GM18505 (cell line): ENCODE measurements at regions not wholly inside any gene's neighbourhood (a gene's known extent, or its start where the extent isn't known, plus 50 kb on each side); places are given as distances from the start of the nearest gene placed in this dataset.

Source experiments
- ATAC-seq: cut with Tn5 transposase; IDR thresholded peaks from one replicate; pipeline ENCODE4 v1.9.1; 2021; ENCODE audit not compliant: unreplicated experiment
- POLR2A ChIP-seq: IDR thresholded peaks from 4 replicates; pipeline ENCODE4 v1.6.1; 2011; ENCODE audit warnings: borderline replicate concordance; ENCODE audit not compliant: insufficient read depth, insufficient read length; ENCODE audit errors: extremely low read depth

- ATAC-seq: no peak
- no peak for TF ChIP-seq POLR2A
Measured at GRCh38 chr2:176592216-176592615, 323.0 kb downstream of the MTX2 start.

GRCh38 chr2:176595986-176596385, 326.7 kb downstream of the MTX2 start:
- no peak for TF ChIP-seq POLR2A
- ATAC-seq: no peak

GRCh38 chr2:176597916-176598315, 328.7 kb downstream of the MTX2 start:
- no peak for TF ChIP-seq POLR2A
- no peak for ATAC-seq

- no peak for TF ChIP-seq POLR2A
Measured at GRCh38 chr2:176598351-176598750, 329.1 kb downstream of the MTX2 start.

GRCh38 chr2:176599796-176600485, 330.7 kb downstream of the MTX2 start:
- no peak for ATAC-seq
- no peak for TF ChIP-seq POLR2A

More at GRCh38 chr2:176598351-176598750, 329.1 kb downstream of the MTX2 start:
- ATAC-seq: no peak

- TF ChIP-seq POLR2A: no peak
- ATAC-seq: no peak
Measured at GRCh38 chr2:176601066-176601465, 331.8 kb downstream of the MTX2 start.

- no peak for ATAC-seq
- TF ChIP-seq POLR2A: no peak
Measured at GRCh38 chr2:176612036-176612435, 342.8 kb downstream of the MTX2 start.

GRCh38 chr2:176612736-176613135, 343.5 kb downstream of the MTX2 start:
- no peak for TF ChIP-seq POLR2A
- no peak for ATAC-seq

GRCh38 chr2:176613323-176613987, 344.2 kb downstream of the MTX2 start:
- TF ChIP-seq POLR2A: no peak
- ATAC-seq: no peak

- ATAC-seq: no peak
- no peak for TF ChIP-seq POLR2A
Measured at GRCh38 chr2:176614049-176614448, 344.8 kb downstream of the MTX2 start.

- no peak for TF ChIP-seq POLR2A
- ATAC-seq: no peak
Measured at GRCh38 chr2:176614930-176615329, 345.7 kb downstream of the MTX2 start.

GRCh38 chr2:176619504-176619903, 350.3 kb downstream of the MTX2 start:
- TF ChIP-seq POLR2A: no peak
- no peak for ATAC-seq

- no peak for ATAC-seq
- no peak for TF ChIP-seq POLR2A
Measured at GRCh38 chr2:176621350-176621749, 352.1 kb downstream of the MTX2 start.

GRCh38 chr2:176622792-176623191, 353.6 kb downstream of the MTX2 start:
- no peak for TF ChIP-seq POLR2A
- no peak for ATAC-seq
